Mesenchymal stem cell (in vitro differentiated cells and primary cell): ENCODE measurements at regions not wholly inside any gene's neighbourhood (a gene's known extent, or its start where the extent isn't known, plus 50 kb on each side); places are given as distances from the start of the nearest gene placed in this dataset.

Source experiments
- DNase-seq: peaks from one replicate; pipeline ENCODE4 v3.0.0-alpha.2; 2013
- H2AFZ ChIP-seq: one replicate; pipeline ENCODE4 v1.6.1; 2013; ENCODE audit warnings: low read depth, mild to moderate bottlenecking, control low read depth, inconsistent platforms, low read length, moderate library complexity
- H2AK5ac ChIP-seq: 2 replicates; pipeline ENCODE4 v1.6.1; 2013; ENCODE audit warnings: low read length, moderate library complexity, mild to moderate bottlenecking, inconsistent platforms; ENCODE audit not compliant: severe bottlenecking
- H2BK120ac ChIP-seq: one replicate; pipeline ENCODE4 v1.6.1; 2013; ENCODE audit warnings: low read depth, mild to moderate bottlenecking, inconsistent platforms, low read length, moderate library complexity
- H2BK12ac ChIP-seq, 2 experiments: one replicate each; pipeline ENCODE4 v1.6.1; 2013; ENCODE audit warnings: inconsistent platforms in 2 of 2, low read length in 2 of 2, mild to moderate bottlenecking in 2 of 2, moderate library complexity in 2 of 2, control low read depth in 1 of 2
- H2BK15ac ChIP-seq: one replicate; pipeline ENCODE4 v1.6.1; 2013; ENCODE audit warnings: mild to moderate bottlenecking, low read depth, inconsistent platforms; ENCODE audit not compliant: poor library complexity, severe bottlenecking
- H2BK5ac ChIP-seq: 2 replicates; pipeline ENCODE4 v1.6.1; 2013; ENCODE audit warnings: low read depth, mild to moderate bottlenecking, low read length, control low read depth, inconsistent platforms; ENCODE audit not compliant: poor library complexity, severe bottlenecking
- H3K14ac ChIP-seq, 2 experiments: one replicate each; pipeline ENCODE4 v1.6.1; 2013; ENCODE audit warnings: inconsistent platforms in 2 of 2, low read length in 2 of 2, control low read depth in 1 of 2, mild to moderate bottlenecking in 1 of 2, moderate library complexity in 1 of 2
- H3K18ac ChIP-seq, 2 experiments: one replicate each; pipeline ENCODE4 v1.6.1; 2013; ENCODE audit warnings: inconsistent platforms in 2 of 2, low read length in 2 of 2, control low read depth in 1 of 2, low read depth in 1 of 2, mild to moderate bottlenecking in 1 of 2
- H3K23ac ChIP-seq, 2 experiments: one replicate each; pipeline ENCODE4 v1.6.1; 2013; ENCODE audit warnings: inconsistent platforms in 2 of 2, low read length in 2 of 2, mild to moderate bottlenecking in 2 of 2, moderate library complexity in 2 of 2, control low read depth in 1 of 2
- H3K27ac ChIP-seq: 2 replicates; pipeline ENCODE4 v1.5.1; 2013; ENCODE audit warnings: mild to moderate bottlenecking, moderate library complexity, low read length, control low read depth, inconsistent platforms; ENCODE audit not compliant: poor library complexity, severe bottlenecking
- H3K27me3 ChIP-seq, 2 experiments: 2 replicates each; pipeline versions ENCODE4 v1.6.1 to v1.7.0; 2013; ENCODE audit warnings: low read length in 2 of 2, mild to moderate bottlenecking in 2 of 2, moderate library complexity in 2 of 2, control low read depth in 1 of 2, inconsistent platforms in 1 of 2; ENCODE audit not compliant: control insufficient read depth in 1 of 2, insufficient read depth in 1 of 2
- H3K36me3 ChIP-seq, 2 experiments: 2 replicates each; pipeline versions ENCODE4 v1.6.1 to v1.7.0; 2013; ENCODE audit warnings: low read length in 2 of 2, control low read depth in 1 of 2, inconsistent platforms in 1 of 2, low read depth in 1 of 2, mild to moderate bottlenecking in 1 of 2; ENCODE audit not compliant: insufficient read depth in 2 of 2, control insufficient read depth in 1 of 2
- H3K4ac ChIP-seq, 2 experiments: one replicate each; pipeline ENCODE4 v1.6.1; 2013; ENCODE audit warnings: inconsistent platforms in 2 of 2, low read length in 2 of 2, mild to moderate bottlenecking in 2 of 2, moderate library complexity in 2 of 2, control low read depth in 1 of 2, low read depth in 1 of 2
- H3K4me1 ChIP-seq: 2 replicates; pipeline ENCODE4 v1.6.1; 2013; ENCODE audit warnings: low read depth, low read length, control low read depth; ENCODE audit not compliant: control insufficient read depth, insufficient read depth
- H3K4me2 ChIP-seq: 2 replicates; pipeline ENCODE4 v1.6.1; 2013; ENCODE audit warnings: low read length, mild to moderate bottlenecking, inconsistent platforms; ENCODE audit not compliant: poor library complexity, severe bottlenecking
- H3K4me3 ChIP-seq, 2 experiments: 2 replicates each; pipeline versions ENCODE4 v1.5.1 to v1.7.0; 2013; ENCODE audit warnings: low read length in 2 of 2, mild to moderate bottlenecking in 2 of 2, control low read depth in 1 of 2, low read depth in 1 of 2; ENCODE audit not compliant: insufficient read depth in 1 of 2
- H3K79me1 ChIP-seq: replicated peaks from 2 replicates; pipeline ENCODE4 v1.6.1; 2013; ENCODE audit warnings: mild to moderate bottlenecking, control low read depth, low read length, inconsistent platforms; ENCODE audit not compliant: poor library complexity, severe bottlenecking
- H3K9ac ChIP-seq: 2 replicates; pipeline ENCODE4 v1.7.0; 2013; ENCODE audit warnings: mild to moderate bottlenecking, low read length, moderate library complexity
- H3K9me3 ChIP-seq: 2 replicates; pipeline ENCODE4 v1.7.0; 2013; ENCODE audit warnings: mild to moderate bottlenecking, low read length; ENCODE audit not compliant: control insufficient read depth
- H4K8ac ChIP-seq: one replicate; pipeline ENCODE4 v1.6.1; 2013; ENCODE audit warnings: inconsistent platforms, mild to moderate bottlenecking, low read length, moderate library complexity
- H4K91ac ChIP-seq: one replicate; pipeline ENCODE4 v1.6.1; 2013; ENCODE audit warnings: mild to moderate bottlenecking, low read length, inconsistent platforms
- WGBS: methylation state at CpG from one replicate; pipeline ENCODE4 v1.1.7; 2013; ENCODE audit warnings: mixed read lengths; 5-methylcytosine and 5-hydroxymethylcytosine counted together

DNA sequence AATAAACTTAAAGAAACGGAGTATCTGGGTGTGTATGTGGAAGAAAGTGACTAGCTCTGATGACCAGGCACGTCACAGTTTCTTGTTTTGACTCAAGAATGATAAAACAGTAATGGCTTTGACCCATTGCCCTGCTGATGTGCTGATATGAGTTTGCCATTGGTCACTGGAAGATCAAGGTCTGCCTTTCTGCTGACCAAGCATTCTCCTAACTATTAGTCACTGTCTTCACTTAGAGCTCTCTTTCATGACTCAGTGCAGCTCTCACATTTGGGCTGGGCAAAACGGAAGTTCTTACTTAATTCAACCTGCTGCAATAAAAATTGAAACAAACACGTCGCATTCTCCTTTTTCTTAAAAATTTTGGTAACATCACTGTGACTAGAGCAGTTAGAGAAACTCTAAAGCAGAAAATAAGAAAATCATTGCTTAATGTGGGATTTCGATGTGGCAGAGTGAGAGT, 366.7 kb downstream of the BTG1 start:
- H3K18ac ChIP-seq: no peak overlapping the region
- H2BK15ac ChIP-seq: no peak overlapping the region
- no peak overlapping the region for H4K91ac ChIP-seq
- no peaks in the 10 kb centered on the region for H3K36me3 ChIP-seq
- H3K27me3 ChIP-seq: no peaks in the 10 kb centered on the region
- no peak overlapping the region for H2BK5ac ChIP-seq
- H3K14ac ChIP-seq: no peak overlapping the region
- peak; percentile 93 for DNase-seq
- H3K4me1 ChIP-seq: no peaks in the 10 kb centered on the region
- H3K23ac ChIP-seq: no peak overlapping the region
- H2AFZ ChIP-seq: no peak overlapping the region
- H2BK12ac ChIP-seq: no peak overlapping the region
- no peak overlapping the region for H2AK5ac ChIP-seq
- no peak overlapping the region for H3K4me2 ChIP-seq
- H3K9me3 ChIP-seq: no peaks in the 10 kb centered on the region
- H2BK120ac ChIP-seq: no peak overlapping the region
- 0% methylated on average over 3 of the region's 6 CpGs for WGBS
- H4K8ac ChIP-seq: no peak overlapping the region
- H3K9ac ChIP-seq: peak overlapping the region; percentile 82
- no peak overlapping the region for H3K4ac ChIP-seq
- peak overlapping the region in 1 of 2 experiments; percentile 20 for H3K4me3 ChIP-seq
- H3K79me1 ChIP-seq: no peaks in the 10 kb centered on the region
- H3K27ac ChIP-seq: no peak overlapping the region

DNA sequence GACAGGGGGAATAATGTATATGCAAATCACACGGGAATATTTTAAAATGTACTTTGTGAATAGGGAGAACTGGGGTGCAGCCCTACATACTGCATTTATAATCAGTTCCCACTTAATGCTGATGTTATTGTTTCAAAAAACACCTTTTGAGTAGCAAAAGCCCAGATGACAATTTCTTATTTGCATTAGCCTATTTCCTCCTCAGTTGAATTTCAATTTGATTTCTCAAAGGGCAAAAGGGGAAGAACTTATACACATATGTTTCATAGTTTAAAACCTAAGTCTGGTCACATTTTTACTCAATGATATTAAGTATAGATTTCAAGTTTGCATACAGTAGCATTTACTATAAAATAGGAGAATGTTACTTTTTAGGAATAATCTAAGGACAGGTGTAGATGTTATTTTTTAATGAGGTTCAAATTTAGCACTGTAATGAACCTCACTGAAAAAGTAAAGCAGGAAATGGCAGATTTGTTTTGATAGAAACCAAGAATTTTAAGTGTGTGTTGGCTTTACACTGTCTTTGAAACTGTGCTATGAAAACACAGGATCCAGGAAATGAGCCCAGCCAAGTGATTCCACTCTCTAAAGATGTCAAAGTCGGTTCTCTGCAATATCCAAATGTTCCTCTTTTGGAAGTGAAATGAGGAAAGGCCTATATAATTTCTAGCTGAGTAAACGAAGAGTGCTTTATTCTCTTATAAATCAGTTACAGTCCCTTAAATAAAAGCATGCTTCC, 367.4 kb downstream of the BTG1 start:
- Histone ChIP-seq H2AK5ac (no peak overlapping the region), H2BK120ac (no peak overlapping the region), H4K8ac (no peak overlapping the region), H2AFZ (no peak overlapping the region), H3K9me3 (no peaks in the 10 kb centered on the region), H3K4me1 (no peaks in the 10 kb centered on the region), H2BK12ac (no peak overlapping the region), H3K27me3 (no peaks in the 10 kb centered on the region), H3K4ac (no peak overlapping the region), H3K14ac (no peak overlapping the region), H3K36me3 (no peaks in the 10 kb centered on the region), H2BK15ac (no peak overlapping the region), H3K18ac (no peak overlapping the region), H3K4me3 (peak overlapping the region in 1 of 2 experiments; percentile 14), H3K27ac (no peak overlapping the region), H3K79me1 (no peaks in the 10 kb centered on the region), H4K91ac (no peak overlapping the region), H3K23ac (no peak overlapping the region), H3K4me2 (no peak overlapping the region), H3K9ac (peak overlapping the region; percentile 82), H2BK5ac (no peak overlapping the region)
- whole genome bisulfite sequencing: 80% methylated on average over 1 of the region's 3 CpGs
- peak; percentile 26 for DNase-seq

DNA sequence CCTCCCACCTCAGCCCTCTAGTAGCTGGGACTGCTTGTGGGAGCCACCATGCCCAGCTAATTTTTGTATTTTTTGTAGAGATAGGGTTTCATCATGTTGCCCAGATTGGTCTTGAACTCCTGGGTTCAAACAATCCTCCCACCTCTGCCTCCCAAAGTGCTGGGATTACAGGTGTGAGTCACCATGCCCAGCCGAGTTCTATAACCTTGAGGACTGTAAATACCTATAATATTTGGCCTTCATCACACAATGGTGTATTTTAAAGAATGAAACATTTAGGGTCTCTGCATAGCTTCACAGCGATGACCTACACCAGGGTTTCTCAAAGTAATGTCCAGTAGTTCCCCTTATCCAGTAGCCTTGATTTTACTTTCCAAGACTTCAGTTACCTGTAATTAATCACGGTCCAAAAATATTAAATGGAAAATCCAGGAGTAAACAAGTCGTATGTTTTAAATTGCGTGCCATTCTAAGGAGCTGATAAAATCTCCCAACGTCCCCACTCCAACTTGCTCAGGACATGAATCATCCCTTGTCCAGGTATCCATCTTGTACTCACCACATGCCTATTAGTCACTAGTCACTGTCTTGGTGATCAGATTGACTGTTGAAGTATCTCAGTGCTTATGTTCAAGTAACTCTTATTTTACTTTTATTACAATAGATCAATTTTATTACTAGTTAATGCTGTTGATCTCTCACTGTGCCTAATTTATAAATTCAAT, 368.2 kb downstream of the BTG1 start:
- DNase-seq: peak; percentile 40
- Histone ChIP-seq H3K27me3 (no peaks in the 10 kb centered on the region), H3K27ac (no peak overlapping the region), H3K4me1 (no peaks in the 10 kb centered on the region), H3K9me3 (no peaks in the 10 kb centered on the region), H2BK5ac (no peak overlapping the region), H2BK15ac (no peak overlapping the region), H3K79me1 (no peaks in the 10 kb centered on the region), H2BK12ac (no peak overlapping the region), H3K23ac (no peak overlapping the region), H4K91ac (no peak overlapping the region), H3K14ac (no peak overlapping the region), H2BK120ac (no peak overlapping the region), H2AFZ (no peak overlapping the region), H4K8ac (no peak overlapping the region), H3K18ac (no peak overlapping the region), H3K9ac (peak overlapping the region; percentile 82), H3K36me3 (no peaks in the 10 kb centered on the region), H3K4me3 (no peak overlapping the region), H3K4ac (no peak overlapping the region), H2AK5ac (no peak overlapping the region), H3K4me2 (no peak overlapping the region)
- WGBS: 56% methylated on average over 5 of the region's 6 CpGs

DNA sequence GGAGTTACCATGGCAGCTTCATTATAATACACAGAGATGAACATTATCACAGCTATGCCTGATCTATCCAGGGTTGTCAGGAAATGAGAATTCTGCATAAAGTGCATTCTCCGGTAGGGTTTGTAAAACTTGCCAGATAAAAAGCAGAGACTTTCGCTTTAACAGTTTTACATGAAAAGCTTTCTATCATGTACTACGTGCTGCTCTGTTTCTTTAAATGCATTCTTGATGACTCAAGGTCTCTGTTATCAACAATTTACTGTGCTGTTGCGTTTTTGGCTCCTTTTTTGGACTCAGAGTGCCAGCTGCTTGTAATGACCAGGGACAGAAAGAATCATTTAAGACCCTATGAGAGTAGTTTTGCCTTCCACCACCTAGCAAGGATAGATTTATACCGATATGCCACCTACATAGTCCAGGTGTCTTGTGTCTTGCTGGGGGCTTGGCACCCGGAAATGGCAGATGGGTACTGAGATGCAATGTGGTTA, 371.2 kb downstream of the BTG1 start:
- no peak overlapping the region for H3K4me2 ChIP-seq
- H2BK15ac ChIP-seq: no peak overlapping the region
- no peak overlapping the region for H2BK120ac ChIP-seq
- peak overlapping the region; percentile 49 for H2AFZ ChIP-seq
- no peak overlapping the region for H2AK5ac ChIP-seq
- H3K9ac ChIP-seq: peak overlapping the region; percentile 84
- peak overlapping the region in 1 of 2 experiments; percentile 49 for H3K4ac ChIP-seq
- H3K9me3 ChIP-seq: no peaks in the 10 kb centered on the region
- peak overlapping the region in 1 of 2 experiments; percentile 21 for H3K4me3 ChIP-seq
- peak overlapping the region in 1 of 2 experiments; percentile 68 for H3K18ac ChIP-seq
- no peak overlapping the region for H4K8ac ChIP-seq
- no peak overlapping the region for H3K14ac ChIP-seq
- H2BK5ac ChIP-seq: no peak overlapping the region
- H3K27ac ChIP-seq: no peak overlapping the region
- H4K91ac ChIP-seq: no peak overlapping the region
- peak overlapping the region in 1 of 2 experiments; percentile 86 for H2BK12ac ChIP-seq
- no peaks in the 10 kb centered on the region for H3K4me1 ChIP-seq
- no peaks in the 10 kb centered on the region for H3K27me3 ChIP-seq
- H3K23ac ChIP-seq: no peak overlapping the region
- H3K79me1 ChIP-seq: no peaks in the 10 kb centered on the region
- peak; percentile 70 for DNase-seq
- no peaks in the 10 kb centered on the region for H3K36me3 ChIP-seq
- 35% methylated on average over 4 of the region's 6 CpGs for WGBS
